ENCODE measurements at regions not wholly inside any gene's neighbourhood (a gene's known extent, or its start where the extent isn't known, plus 50 kb on each side); places are given as distances from the start of the nearest gene placed in this dataset.

- no peaks in the 10 kb centered on the region for H3K4me1 ChIP-seq (ENCODE audit: insufficient read depth, low read length)
- no peak overlapping the region for H2BK120ac ChIP-seq (ENCODE audit: low read depth, low read length, poor library complexity, severe bottlenecking)
- no peak overlapping the region for H4K8ac ChIP-seq (replicated peaks; ENCODE audit: insufficient read length, low read depth, low read length)
- no peak for DNase-seq
- no peaks in the 10 kb centered on the region for H3K79me1 ChIP-seq (ENCODE audit: insufficient read depth, low read depth, low read length, poor library complexity, severe bottlenecking)
- H3K14ac ChIP-seq (ENCODE audit: insufficient read depth, low read length) = no peak overlapping the region
- H2AK5ac ChIP-seq (ENCODE audit: insufficient read length, low read length) = no peak overlapping the region
- no peak overlapping the region for H2BK20ac ChIP-seq (ENCODE audit: low read depth, low read length, poor library complexity, severe bottlenecking)
- no peak overlapping the region for H2BK12ac ChIP-seq (ENCODE audit: insufficient read length, low read depth, low read length)
- no peaks in the 10 kb centered on the region for H3K79me2 ChIP-seq (ENCODE audit: insufficient read depth, low read length)
- H3K27ac Mint-ChIP-seq = no peak overlapping the region; a peak in 1 of 7 replicates
- no peaks in the 10 kb centered on the region; a peak in 1 of 5 replicates for H3K9me3 Mint-ChIP-seq
- no peak overlapping the region for H3K4ac ChIP-seq (ENCODE audit: low read depth, low read length)
- H3K4me1 Mint-ChIP-seq = no peaks in the 10 kb centered on the region
- H4K91ac ChIP-seq (ENCODE audit: insufficient read length, low read depth, low read length) = no peak overlapping the region
- H3K56ac ChIP-seq (ENCODE audit: insufficient read length, low read depth, low read length) = no peak overlapping the region
- H3K9ac ChIP-seq (ENCODE audit: extremely low read depth, insufficient read length, low read length) = no peak overlapping the region
- H3K36me3 Mint-ChIP-seq (ENCODE audit: insufficient read depth in 1 of 3, low read depth in 3 of 3) = no peaks in the 10 kb centered on the region
- H3K23me2 ChIP-seq (ENCODE audit: insufficient read length, low read depth, low read length, poor library complexity, severe bottlenecking) = no peaks in the 10 kb centered on the region
- no peaks in the 10 kb centered on the region for H3K27me3 ChIP-seq (ENCODE audit: insufficient read depth, low read length)
- no peak overlapping the region for H3K4me3 Mint-ChIP-seq
- no peak for TF ChIP-seq CTCF (conservative IDR thresholded peaks at IDR 0.05)
- no peaks in the 10 kb centered on the region for H3K9me3 ChIP-seq (ENCODE audit: control insufficient read depth, low read depth, low read length)
- no peaks in the 10 kb centered on the region for H3K27me3 Mint-ChIP-seq (ENCODE audit: low read depth)
- H2BK5ac ChIP-seq (ENCODE audit: insufficient read length, low read length) = no peak overlapping the region
- WGBS (ENCODE audit: extremely low coverage, insufficient read length, low lambda C conversion rate) = no CpG with 5 or more reads among the region's 5 CpGs
- no peak overlapping the region for H2AFZ ChIP-seq (ENCODE audit: low read length)
- H3T11ph ChIP-seq (ENCODE audit: low read length) = no peak overlapping the region
- H3K4me2 ChIP-seq (ENCODE audit: insufficient read depth, insufficient read length, low read length) = no peak overlapping the region
- no peak overlapping the region for H2BK15ac ChIP-seq (ENCODE audit: low read depth, low read length)
- no peaks in the 10 kb centered on the region for H4K20me1 ChIP-seq (ENCODE audit: control insufficient read depth, insufficient read depth, insufficient read length)
- no peak overlapping the region for H3K27ac ChIP-seq (ENCODE audit: insufficient read length, low read depth, low read length)
- no peak overlapping the region for H3K23ac ChIP-seq (ENCODE audit: insufficient read length, low read depth, low read length)
- H4K5ac ChIP-seq (ENCODE audit: insufficient read length, low read depth, low read length) = no peak overlapping the region
- no peak overlapping the region for H3K18ac ChIP-seq (ENCODE audit: insufficient read length, low read depth, low read length)
Measured at GRCh38 chr13:109655611-109656010, 130.8 kb downstream of the IRS2 start.

All from H9 (cell line).